A549 (cell line): ENCODE measurements at regions not wholly inside any gene's neighbourhood (a gene's known extent, or its start where the extent isn't known, plus 50 kb on each side); places are given as distances from the start of the nearest gene placed in this dataset.

Experiments
- MYC ChIP-seq: IDR thresholded peaks from 2 replicates; pipeline ENCODE4 v1.6.1; 2012; ENCODE audit warnings: mild to moderate bottlenecking, inconsistent platforms, low read length, improper control_type of control experiment, borderline replicate concordance
- TF ChIP-seq, protein P1 (sequence below): fragments of >200 bp; sonication (Bioruptor Twin); formaldehyde crosslinking; IDR thresholded peaks from 3 replicates; pipeline ENCODE4 v1.5.1; 2016

DNA sequence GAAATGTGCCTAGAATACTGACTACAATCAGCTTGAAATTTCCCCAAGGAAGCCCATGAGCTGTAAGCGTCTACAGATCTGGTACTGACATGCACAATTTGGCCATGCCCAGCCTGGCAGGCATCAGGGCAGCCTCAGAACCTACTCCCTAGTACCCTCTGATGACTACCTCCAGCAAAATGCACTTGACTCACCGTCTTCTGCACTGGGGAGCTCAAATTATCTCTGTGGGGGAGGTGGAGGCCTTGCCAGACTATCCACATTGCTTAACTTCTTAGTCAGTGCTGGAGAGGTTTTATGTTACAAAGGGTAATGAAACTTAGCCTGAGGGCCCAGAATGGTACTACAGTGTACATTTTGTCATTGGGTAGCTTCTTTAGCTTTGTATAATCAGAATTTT, 126.0 kb upstream of the ADGRF1 start:
- TF ChIP-seq, protein P1, sequence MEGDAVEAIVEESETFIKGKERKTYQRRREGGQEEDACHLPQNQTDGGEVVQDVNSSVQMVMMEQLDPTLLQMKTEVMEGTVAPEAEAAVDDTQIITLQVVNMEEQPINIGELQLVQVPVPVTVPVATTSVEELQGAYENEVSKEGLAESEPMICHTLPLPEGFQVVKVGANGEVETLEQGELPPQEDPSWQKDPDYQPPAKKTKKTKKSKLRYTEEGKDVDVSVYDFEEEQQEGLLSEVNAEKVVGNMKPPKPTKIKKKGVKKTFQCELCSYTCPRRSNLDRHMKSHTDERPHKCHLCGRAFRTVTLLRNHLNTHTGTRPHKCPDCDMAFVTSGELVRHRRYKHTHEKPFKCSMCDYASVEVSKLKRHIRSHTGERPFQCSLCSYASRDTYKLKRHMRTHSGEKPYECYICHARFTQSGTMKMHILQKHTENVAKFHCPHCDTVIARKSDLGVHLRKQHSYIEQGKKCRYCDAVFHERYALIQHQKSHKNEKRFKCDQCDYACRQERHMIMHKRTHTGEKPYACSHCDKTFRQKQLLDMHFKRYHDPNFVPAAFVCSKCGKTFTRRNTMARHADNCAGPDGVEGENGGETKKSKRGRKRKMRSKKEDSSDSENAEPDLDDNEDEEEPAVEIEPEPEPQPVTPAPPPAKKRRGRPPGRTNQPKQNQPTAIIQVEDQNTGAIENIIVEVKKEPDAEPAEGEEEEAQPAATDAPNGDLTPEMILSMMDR = no peak
- TF ChIP-seq MYC = no peak
